GM12878 (cell line): ENCODE measurements at regions not wholly inside any gene's neighbourhood (a gene's known extent, or its start where the extent isn't known, plus 50 kb on each side); places are given as distances from the start of the nearest gene placed in this dataset.

Experiments used
- ATAC-seq: fragments of 200-7000 bp; cut with Tn5 transposase; 3 replicates; pipeline ENCODE4 v1.9.1; 2020; ENCODE audit warnings: mild to moderate bottlenecking, moderate library complexity
- BruUV-seq: library from RNA; stranded (reverse); fragments of 400-500 nt; replicated peaks from 2 replicates; lab custom pipeline; 2021; lab: Mats Ljungman, UMichigan
- CTCF ChIA-PET: fragments of 300-600 bp; sonication (Branson Sonifier 250); formaldehyde crosslinking; extraction: SDS; loops from one replicate; lab custom pipeline; 2021; ENCODE audit warnings: inconsistent platforms; lab: Yijun Ruan, JAX
- POLR2A ChIA-PET: fragments of 350-600 bp; formaldehyde crosslinking; extraction: SDS; loops from one replicate; lab custom pipeline; 2021; ENCODE audit warnings: inconsistent platforms; lab: Charles Lee
- RAD21 ChIA-PET: fragments of 300-600 bp; sonication (Branson Sonifier 250); formaldehyde crosslinking; loops from one replicate; lab custom pipeline; 2023; ENCODE audit warnings: antibody characterized with exemption; ENCODE audit not compliant: unreplicated experiment; lab: Charles Lee
- SMC1A ChIA-PET: fragments of 300-600 bp; sonication (Branson Sonifier 250); formaldehyde crosslinking; loops from one replicate; lab custom pipeline; 2023; ENCODE audit not compliant: unreplicated experiment, uncharacterized antibody; lab: Charles Lee
- DNase-seq: peaks from one replicate; pipeline ENCODE4 v3.0.0-alpha.2; 2011; ENCODE audit warnings: low read depth, low spot score
- FAIRE-seq: peaks from 3 replicates; lab custom pipeline; 2011; peaks lifted over from hg19 to GRCh38; lab: Jason Lieb, UNC
- H2AFZ ChIP-seq: 2 replicates; pipeline ENCODE4 v1.6.0; 2011; ENCODE audit warnings: low read depth, low read length, control low read depth; ENCODE audit not compliant: control insufficient read depth
- H3K27ac ChIP-seq: 2 replicates; pipeline ENCODE4 v1.5.1; 2011; ENCODE audit warnings: control low read depth; ENCODE audit not compliant: control insufficient read depth, insufficient read depth
- H3K27me3 ChIP-seq, 2 experiments: replicated peaks in 1 of 2; 2 replicates each; pipeline versions ENCODE4 v1.6.0 to v1.6.1; 2011; ENCODE audit warnings: low read length in 1 of 2; ENCODE audit not compliant: control insufficient read depth in 2 of 2, insufficient read depth in 2 of 2
- H3K36me3 ChIP-seq, 2 experiments: 2 replicates each; pipeline ENCODE4 v1.5.1; 2011; ENCODE audit warnings: low read length in 1 of 2; ENCODE audit not compliant: control insufficient read depth in 2 of 2, insufficient read depth in 2 of 2
- H3K4me1 ChIP-seq: 2 replicates; pipeline ENCODE4 v1.6.1; 2011; ENCODE audit warnings: mild to moderate bottlenecking, low read length, moderate library complexity, mixed read lengths; ENCODE audit not compliant: control insufficient read depth, insufficient read depth
- H3K4me2 ChIP-seq: 2 replicates; pipeline ENCODE4 v1.6.0; 2011; ENCODE audit warnings: control low read depth; ENCODE audit not compliant: control insufficient read depth, insufficient read depth
- H3K4me3 ChIP-seq: fragments of 200-600 bp; sonication (generic); 2 replicates; pipeline ENCODE4 v1.5.1; 2016
- H3K79me2 ChIP-seq: 2 replicates; pipeline ENCODE4 v1.6.0; 2011; ENCODE audit warnings: low read length; ENCODE audit not compliant: control insufficient read depth, insufficient read depth
- H3K9ac ChIP-seq: 2 replicates; pipeline ENCODE4 v1.8.0; 2011; ENCODE audit warnings: low read length, control low read depth, mixed read lengths; ENCODE audit not compliant: control insufficient read depth, insufficient read depth
- H3K9me3 ChIP-seq: replicated peaks from 3 replicates; pipeline ENCODE4 v1.5.1; 2011; ENCODE audit warnings: mild to moderate bottlenecking, low read length; ENCODE audit not compliant: control insufficient read depth, insufficient read depth
- H4K20me1 ChIP-seq: 2 replicates; pipeline ENCODE4 v1.6.0; 2011; ENCODE audit not compliant: control insufficient read depth, insufficient read depth
- ATF7 ChIP-seq: fragments of 450-650 bp; IDR thresholded peaks from 2 replicates; pipeline ENCODE4 v1.6.1; 2016; ENCODE audit warnings: low read depth, mild to moderate bottlenecking
- E4F1 ChIP-seq: fragments of 450-650 bp; IDR thresholded peaks from 2 replicates; pipeline ENCODE4 v1.6.1; 2018; ENCODE audit warnings: borderline replicate concordance, mild to moderate bottlenecking; ENCODE audit not compliant: partially characterized antibody
- EGR1 ChIP-seq, 2 experiments: IDR thresholded peaks; 1 replicate in 1 of 2; 2 replicates in 1 of 2; pipeline ENCODE4 v1.6.1; 2011 to 2012; ENCODE audit warnings: low read depth in 2 of 2, low read length in 2 of 2, borderline replicate concordance in 1 of 2, mild to moderate bottlenecking in 1 of 2, moderate library complexity in 1 of 2
- IKZF1 ChIP-seq: fragments of 450-650 bp; conservative IDR thresholded peaks from 2 replicates; pipeline ENCODE4 v1.6.1; 2017; ENCODE audit warnings: antibody characterized with exemption, mild to moderate bottlenecking
- NRF1 ChIP-seq: conservative IDR thresholded peaks from 2 replicates; pipeline ENCODE4 v1.6.1; 2011; ENCODE audit warnings: mild to moderate bottlenecking, low read depth, low read length, improper control_type of control experiment
- RUNX3 ChIP-seq: IDR thresholded peaks from 2 replicates; pipeline ENCODE4 v1.6.1; 2012; ENCODE audit warnings: low read length, inconsistent platforms
- SMC3 ChIP-seq: IDR thresholded peaks from 2 replicates; pipeline ENCODE4 v1.6.1; 2011; ENCODE audit warnings: low read length, improper control_type of control experiment, borderline replicate concordance
- SP1 ChIP-seq: IDR thresholded peaks from one replicate; pipeline ENCODE4 v1.6.1; 2011; ENCODE audit warnings: low read depth, low read length
- TBL1XR1 ChIP-seq: IDR thresholded peaks from 2 replicates; pipeline ENCODE4 v1.6.1; 2012; ENCODE audit warnings: low read depth, low read length, improper control_type of control experiment
- TCF7 ChIP-seq: IDR thresholded peaks from 2 replicates; pipeline ENCODE4 v1.6.1; 2014; ENCODE audit warnings: antibody characterized with exemption, borderline replicate concordance
- YBX1 ChIP-seq: fragments of 450-650 bp; IDR thresholded peaks from 2 replicates; pipeline ENCODE4 v1.6.1; 2016; ENCODE audit warnings: antibody characterized with exemption
- ZSCAN29 ChIP-seq: fragments of 450-650 bp; IDR thresholded peaks from 2 replicates; pipeline ENCODE4 v1.6.1; 2017; ENCODE audit warnings: mild to moderate bottlenecking, moderate library complexity
- WGBS: methylation state at CpG from one replicate; pipeline ENCODE4 v1.1.6; 2016; ENCODE audit warnings: low lambda C conversion rate; ENCODE audit not compliant: insufficient replicate concordance, insufficient coverage; ENCODE audit errors: missing lambda C conversion rate; 5-methylcytosine and 5-hydroxymethylcytosine counted together
- in situ Hi-C: fragments of 300-500 bp; cut with MboI; formaldehyde crosslinking; loops from 9 replicates; pipeline ENCODE4 v1.14.3; 2018; ENCODE audit warnings: mixed read lengths
- intact Hi-C: fragments of 100-400 bp; cut with micrococcal nuclease; formaldehyde crosslinking; loops from one replicate; pipeline ENCODE4 v1.14.2; 2022; ENCODE audit not compliant: unreplicated experiment
- TF ChIP-seq, protein P1 (sequence below): fragments of 450-650 bp; IDR thresholded peaks from 2 replicates; pipeline ENCODE4 v1.6.1; 2017; ENCODE audit warnings: low read depth, mild to moderate bottlenecking, moderate library complexity
- TF ChIP-seq, protein P2 (sequence below): IDR thresholded peaks from 2 replicates; pipeline ENCODE4 v1.6.1; 2012; ENCODE audit warnings: low read depth, low read length, improper control_type of control experiment

- ATAC-seq (no peak), DNase-seq (no peak), FAIRE-seq (no peak)
- TF ChIP-seq EGR1 (IDR thresholded peaks at IDR 0.05; ENCODE audit: borderline replicate concordance in 1 of 2, low read depth in 2 of 2, low read length in 2 of 2): no peak
- no peak for TF ChIP-seq TBL1XR1
- TF ChIP-seq, protein P1, sequence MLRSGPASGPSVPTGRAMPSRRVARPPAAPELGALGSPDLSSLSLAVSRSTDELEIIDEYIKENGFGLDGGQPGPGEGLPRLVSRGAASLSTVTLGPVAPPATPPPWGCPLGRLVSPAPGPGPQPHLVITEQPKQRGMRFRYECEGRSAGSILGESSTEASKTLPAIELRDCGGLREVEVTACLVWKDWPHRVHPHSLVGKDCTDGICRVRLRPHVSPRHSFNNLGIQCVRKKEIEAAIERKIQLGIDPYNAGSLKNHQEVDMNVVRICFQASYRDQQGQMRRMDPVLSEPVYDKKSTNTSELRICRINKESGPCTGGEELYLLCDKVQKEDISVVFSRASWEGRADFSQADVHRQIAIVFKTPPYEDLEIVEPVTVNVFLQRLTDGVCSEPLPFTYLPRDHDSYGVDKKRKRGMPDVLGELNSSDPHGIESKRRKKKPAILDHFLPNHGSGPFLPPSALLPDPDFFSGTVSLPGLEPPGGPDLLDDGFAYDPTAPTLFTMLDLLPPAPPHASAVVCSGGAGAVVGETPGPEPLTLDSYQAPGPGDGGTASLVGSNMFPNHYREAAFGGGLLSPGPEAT: no peak
- no peak for TF ChIP-seq SMC3
- no peak for TF ChIP-seq NRF1
- Histone ChIP-seq H3K9me3 (no peaks in the 10 kb centered on the region; the same call in 2 of the 3 replicates), H3K79me2 (no peaks in the 10 kb centered on the region), H4K20me1 (no peaks in the 10 kb centered on the region), H3K27ac (no peak overlapping the region), H3K4me1 (no peaks in the 10 kb centered on the region), H3K4me2 (no peak overlapping the region), H3K9ac (no peak overlapping the region), H3K27me3 (no peaks in the 10 kb centered on the region), H3K36me3 (no peaks in the 10 kb centered on the region), H3K4me3 (no peak overlapping the region), H2AFZ (no peak overlapping the region)
- ChIA-PET RAD21 (no interaction called here), POLR2A (no interaction called here), SMC1A (no interaction called here), CTCF (no interaction called here)
- 26% methylated on average over 4 of the region's 4 CpGs for WGBS
- intact Hi-C loops (no loop called here), in situ Hi-C loops (no loop called here)
- BruUV-seq: no TSS peak
Observed at GRCh38 chr12:33763331-33763730, 259.0 kb upstream of the ALG10 start.

GRCh38 chr12:33770652-33771051 lies 251.6 kb upstream of the ALG10 start:
- no peaks in the 10 kb centered on the region for H3K4me1 ChIP-seq
- BruUV-seq: no TSS peak
- no peak overlapping the region for H3K9ac ChIP-seq
- ChIA-PET RAD21 (no interaction called here), CTCF (no interaction called here), SMC1A (no interaction called here), POLR2A (no interaction called here)
- FAIRE-seq: no peak
- no peak overlapping the region for H3K4me3 ChIP-seq
- no peak overlapping the region for H3K27ac ChIP-seq
- no peaks in the 10 kb centered on the region for H3K79me2 ChIP-seq
- H3K27me3 ChIP-seq: no peaks in the 10 kb centered on the region
- no peaks in the 10 kb centered on the region for H3K9me3 ChIP-seq
- in situ Hi-C loops: no loop called here
- no peaks in the 10 kb centered on the region for H4K20me1 ChIP-seq
- H2AFZ ChIP-seq: no peak overlapping the region
- no peak for DNase-seq
- intact Hi-C loops: no loop called here
- TF ChIP-seq ZSCAN29 (no peak), IKZF1 (no peak), RUNX3 (no peak), ATF7 (no peak), TCF7 (no peak), YBX1 (no peak), E4F1 (no peak), SP1 (no peak)
- TF ChIP-seq, protein P2, sequence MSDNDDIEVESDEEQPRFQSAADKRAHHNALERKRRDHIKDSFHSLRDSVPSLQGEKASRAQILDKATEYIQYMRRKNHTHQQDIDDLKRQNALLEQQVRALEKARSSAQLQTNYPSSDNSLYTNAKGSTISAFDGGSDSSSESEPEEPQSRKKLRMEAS: no peak
- no peaks in the 10 kb centered on the region for H3K36me3 ChIP-seq
- H3K4me2 ChIP-seq: no peak overlapping the region
- 0% methylated on average over 2 of the region's 2 CpGs for WGBS
- no peak for ATAC-seq
